ENCODE measurements at regions not wholly inside any gene's neighbourhood (a gene's known extent, or its start where the extent isn't known, plus 50 kb on each side); places are given as distances from the start of the nearest gene placed in this dataset.

- DNase-seq, result no peak
These were observed 56.2 kb upstream of the PJA1 start for GRCh38 chrX:69221239-69222102.

DNA sequence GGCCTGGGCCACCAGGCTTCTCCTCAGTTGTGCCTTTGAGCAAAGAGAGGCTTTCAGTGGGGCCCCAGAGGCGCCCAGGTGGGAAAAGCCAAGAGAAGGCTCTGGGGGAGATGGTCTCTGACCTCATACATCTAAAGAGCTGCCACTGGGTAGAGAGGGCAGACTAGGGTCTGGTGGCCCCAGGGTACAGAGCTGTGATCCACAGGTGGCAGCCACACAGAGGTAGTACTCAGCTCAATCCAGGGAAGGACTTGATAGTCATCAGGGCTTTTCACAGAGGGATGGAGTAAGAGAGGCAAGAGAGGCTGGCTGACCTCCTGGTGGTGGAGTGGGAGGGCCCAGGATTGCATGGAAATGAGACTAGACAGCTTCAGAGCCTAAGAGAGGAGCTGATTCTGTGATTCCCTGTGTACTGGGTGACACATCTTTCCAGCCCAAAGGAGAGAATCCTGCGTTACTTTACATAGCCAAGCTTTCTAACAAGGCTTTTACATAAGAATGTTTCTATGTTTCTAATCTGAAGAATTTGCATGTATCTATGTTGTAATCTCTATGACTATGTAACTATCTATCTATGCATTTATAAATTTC lies 53.2 kb upstream of the PJA1 start:
- DNase-seq, result no peak

DNA sequence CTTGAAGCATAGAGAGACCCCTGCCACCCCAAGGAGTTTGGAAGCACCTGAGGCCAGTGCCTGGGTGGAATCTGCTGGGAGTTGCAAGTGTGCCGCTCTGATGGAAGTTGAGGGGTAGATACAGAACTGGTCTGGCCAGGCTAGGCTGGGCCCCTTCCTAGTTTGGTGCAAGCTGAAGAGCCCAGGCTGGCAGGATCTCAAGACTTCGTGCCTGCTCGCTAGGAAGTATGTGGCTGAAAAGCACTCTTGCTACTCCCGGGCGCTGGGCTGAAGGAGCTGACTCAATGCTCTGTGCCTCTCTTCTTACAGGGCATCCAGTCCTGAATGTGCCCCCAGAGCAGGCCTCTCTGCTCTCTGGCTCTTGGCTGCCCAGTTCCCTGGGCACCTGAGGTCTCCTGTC lies 51.7 kb upstream of the PJA1 start:
- DNase-seq, result no peak

- DNase-seq, result no peak
These were observed 51.2 kb upstream of the PJA1 start for GRCh38 chrX:69216446-69216845.

GRCh38 chrX:69215161-69215875 lies 50.1 kb upstream of the PJA1 start:
- no peak for DNase-seq
